Omental fat pad (tissue), 3 donors: ENCODE measurements at regions not wholly inside any gene's neighbourhood (a gene's known extent, or its start where the extent isn't known, plus 50 kb on each side); places are given as distances from the start of the nearest gene placed in this dataset.

Source experiments
- ATAC-seq: fragments of 150-250 bp; one replicate; pipeline ENCODE4 v1.9.1; 2016; ENCODE audit warnings: mild to moderate bottlenecking, moderate library complexity; ENCODE audit not compliant: low FRiP score
- DNase-seq: peaks from one replicate; pipeline ENCODE4 v3.0.0-alpha.2; 2019; ENCODE audit warnings: low spot score
- CTCF ChIP-seq, 3 donors: fragments of 450-650 bp; IDR thresholded peaks; one replicate each; pipeline ENCODE4 v1.5.1; 2016 to 2017; ENCODE audit warnings: antibody characterized with exemption in 3 of 3, mild to moderate bottlenecking in 3 of 3, moderate library complexity in 2 of 3

GRCh38 chr19:31911577-31911976 is 433.8 kb upstream of the ZNF507 start:
- TF ChIP-seq CTCF (IDR thresholded peaks at IDR 0.05) = no peak
- DNase-seq = no peak
- ATAC-seq = no peak

GRCh38 chr19:31913103-31913661 is 432.2 kb upstream of the ZNF507 start:
- no peak for ATAC-seq
- DNase-seq = no peak
- TF ChIP-seq CTCF (IDR thresholded peaks at IDR 0.05) = no peak

- no peak for ATAC-seq
- TF ChIP-seq CTCF (IDR thresholded peaks at IDR 0.05) = no peak
- DNase-seq = no peak
Observed at GRCh38 chr19:31930401-31930800, 415.0 kb upstream of the ZNF507 start.

GRCh38 chr19:31937983-31938382 is 407.4 kb upstream of the ZNF507 start:
- ATAC-seq (no peak), DNase-seq (no peak)
- no peak for TF ChIP-seq CTCF (IDR thresholded peaks at IDR 0.05)

- no peak for ATAC-seq
- no peak for TF ChIP-seq CTCF (IDR thresholded peaks at IDR 0.05)
- DNase-seq = no peak
Observed at GRCh38 chr19:31938675-31939074, 406.7 kb upstream of the ZNF507 start.

GRCh38 chr19:31940396-31940795 is 405.0 kb upstream of the ZNF507 start:
- ATAC-seq (no peak), DNase-seq (no peak)
- no peak for TF ChIP-seq CTCF (IDR thresholded peaks at IDR 0.05)

- no peak for DNase-seq
Observed at GRCh38 chr19:31943191-31943661, 402.2 kb upstream of the ZNF507 start.

More at GRCh38 chr19:31943191-31943661, 402.2 kb upstream of the ZNF507 start:
- no peak for TF ChIP-seq CTCF (IDR thresholded peaks at IDR 0.05)
- no peak for ATAC-seq
